ENCODE measurements at regions not wholly inside any gene's neighbourhood (a gene's known extent, or its start where the extent isn't known, plus 50 kb on each side); places are given as distances from the start of the nearest gene placed in this dataset.

GRCh38 chr16:10305912-10306311 is 79.9 kb upstream of the ATF7IP2 start:
- Histone ChIP-seq H3F3A (ENCODE audit: control insufficient read depth, insufficient read depth) (peaks cover 8% of the 10 kb centered on the region), H3K79me2 (ENCODE audit: control insufficient read depth, low read length) (no peaks in the 10 kb centered on the region), H3K9me2 (replicated peaks; ENCODE audit: control insufficient read depth, low read length) (no peaks in the 10 kb centered on the region), H4K20me1 (ENCODE audit: control insufficient read depth, insufficient read depth, low read depth, low read length) (no peaks in the 10 kb centered on the region), H3K27me3 (ENCODE audit: control insufficient read depth, low read length) (no peaks in the 10 kb centered on the region), H3K27ac (ENCODE audit: low read depth, low read length) (no peak overlapping the region), H3K9me3 (ENCODE audit: control insufficient read depth, insufficient read depth, low read length) (no peaks in the 10 kb centered on the region), H3K4me1 (ENCODE audit: control insufficient read depth, low read length) (peaks cover 20% of the 10 kb centered on the region), H3K36me3 (ENCODE audit: control insufficient read depth, low read length) (no peaks in the 10 kb centered on the region), H3K4me2 (ENCODE audit: low read length) (no peak overlapping the region), H3K4me3 (ENCODE audit: low read length) (no peak overlapping the region)
- TF ChIP-seq CTCF (IDR thresholded peaks at IDR 0.05; ENCODE audit: low read depth, low read length, poor library complexity, severe bottlenecking): no peak

- no peaks in the 10 kb centered on the region for H3K79me2 ChIP-seq (ENCODE audit: control insufficient read depth, low read length)
- no peaks in the 10 kb centered on the region for H3K36me3 ChIP-seq (ENCODE audit: control insufficient read depth, low read length)
- no peak overlapping the region for H3K4me3 ChIP-seq (ENCODE audit: low read length)
- H3K27me3 ChIP-seq (ENCODE audit: control insufficient read depth, low read length): no peaks in the 10 kb centered on the region
- no peak overlapping the region for H3K4me2 ChIP-seq (ENCODE audit: low read length)
- H3K27ac ChIP-seq (ENCODE audit: low read depth, low read length): no peak overlapping the region
- H4K20me1 ChIP-seq (ENCODE audit: control insufficient read depth, insufficient read depth, low read depth, low read length): no peaks in the 10 kb centered on the region
- no peaks in the 10 kb centered on the region for H3K9me3 ChIP-seq (ENCODE audit: control insufficient read depth, insufficient read depth, low read length)
- H3K4me1 ChIP-seq (ENCODE audit: control insufficient read depth, low read length): peaks cover 43% of the 10 kb centered on the region
- TF ChIP-seq EZH2phosphoT487 (IDR thresholded peaks at IDR 0.05; ENCODE audit: borderline replicate concordance, low read length) (no peak), CTCF (IDR thresholded peaks at IDR 0.05; ENCODE audit: low read depth, low read length, poor library complexity, severe bottlenecking) (no peak)
- H3F3A ChIP-seq (ENCODE audit: control insufficient read depth, insufficient read depth): peaks cover 18% of the 10 kb centered on the region
- H3K9me2 ChIP-seq (replicated peaks; ENCODE audit: control insufficient read depth, low read length): no peaks in the 10 kb centered on the region
These were observed 77.3 kb upstream of the ATF7IP2 start for GRCh38 chr16:10308305-10309193.

- Histone ChIP-seq H4K20me1 (ENCODE audit: control insufficient read depth, insufficient read depth, low read depth, low read length) (no peaks in the 10 kb centered on the region), H3K27ac (ENCODE audit: low read depth, low read length) (no peak overlapping the region), H3K79me2 (ENCODE audit: control insufficient read depth, low read length) (no peaks in the 10 kb centered on the region), H3F3A (ENCODE audit: control insufficient read depth, insufficient read depth) (peaks cover 19% of the 10 kb centered on the region), H3K36me3 (ENCODE audit: control insufficient read depth, low read length) (no peaks in the 10 kb centered on the region), H3K4me2 (ENCODE audit: low read length) (no peak overlapping the region), H3K4me1 (ENCODE audit: control insufficient read depth, low read length) (peaks cover 51% of the 10 kb centered on the region), H3K9me3 (ENCODE audit: control insufficient read depth, insufficient read depth, low read length) (no peaks in the 10 kb centered on the region), H3K4me3 (ENCODE audit: low read length) (no peak overlapping the region), H3K27me3 (ENCODE audit: control insufficient read depth, low read length) (no peaks in the 10 kb centered on the region), H3K9me2 (replicated peaks; ENCODE audit: control insufficient read depth, low read length) (no peaks in the 10 kb centered on the region)
- no peak for TF ChIP-seq CTCF (IDR thresholded peaks at IDR 0.05; ENCODE audit: low read depth, low read length, poor library complexity, severe bottlenecking)
- TF ChIP-seq EZH2phosphoT487 (IDR thresholded peaks at IDR 0.05; ENCODE audit: borderline replicate concordance, low read length): no peak
These were observed 76.5 kb upstream of the ATF7IP2 start for GRCh38 chr16:10309271-10309932.
